HL-60/S4 treated with retinoic acid at 250 ng/mL for 4 days and 3 days (cell line): ENCODE measurements at regions not wholly inside any gene's neighbourhood (a gene's known extent, or its start where the extent isn't known, plus 50 kb on each side); places are given as distances from the start of the nearest gene placed in this dataset.

Source experiments
- in situ Hi-C: fragments of 300-500 bp; cut with MboI; formaldehyde crosslinking; loops from 2 replicates; pipeline ENCODE4 v1.7.0; 2022; ENCODE audit warnings: low sequenced_read_pairs

DNA sequence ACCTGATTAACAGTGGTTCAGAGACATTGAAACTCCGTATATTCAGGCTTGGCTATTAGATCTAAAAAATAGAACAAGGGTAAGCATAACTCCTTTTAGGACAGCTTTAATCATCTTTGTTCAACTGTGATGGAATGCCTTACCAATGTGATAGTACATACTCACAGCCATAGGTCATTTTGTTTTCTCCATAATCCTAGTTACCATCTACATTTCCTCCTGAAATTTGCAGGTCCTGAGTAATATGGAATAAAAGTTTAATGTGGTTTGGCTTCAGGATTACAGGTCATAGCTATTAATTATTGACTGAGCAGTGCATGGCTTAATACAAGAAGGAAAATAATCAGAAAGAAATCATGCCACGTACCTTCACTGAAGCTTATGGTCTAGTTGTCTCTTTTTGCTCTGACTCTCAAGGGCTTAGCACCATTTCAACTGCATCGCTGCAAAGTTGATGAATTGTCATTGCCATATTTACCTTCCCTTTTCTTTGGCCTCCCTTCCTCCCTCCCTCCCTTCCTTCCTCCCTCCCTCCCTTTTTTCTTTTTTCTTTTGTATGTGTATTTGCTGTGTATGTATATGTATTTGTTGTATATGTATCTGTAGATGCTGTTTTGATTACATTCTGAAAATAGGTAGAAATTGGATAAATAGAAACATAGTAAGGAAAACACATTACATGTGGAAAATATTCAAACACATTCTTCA, 250.9 kb upstream of the ZNF608 start:
- in situ Hi-C loops = no loop called here

DNA sequence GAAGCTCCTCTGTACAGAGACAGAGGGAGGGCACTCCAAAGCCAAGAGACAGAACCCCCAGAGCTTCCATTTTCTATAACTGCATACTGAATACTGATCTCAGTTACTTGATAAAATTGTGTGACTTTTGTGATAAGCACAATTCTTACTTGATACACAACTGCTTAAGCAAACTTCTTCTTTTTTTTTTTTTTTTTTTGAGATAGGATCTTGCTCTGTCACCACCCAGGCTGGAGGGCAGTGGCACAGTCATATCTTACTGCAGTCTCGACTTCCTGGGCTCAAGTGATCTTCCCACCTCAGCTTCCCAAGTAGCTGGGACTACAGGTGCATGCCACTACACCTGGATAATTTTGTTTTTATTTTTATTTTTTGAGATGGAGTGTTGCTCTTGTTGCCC, 252.1 kb upstream of the ZNF608 start:
- in situ Hi-C loops = no loop called here

DNA sequence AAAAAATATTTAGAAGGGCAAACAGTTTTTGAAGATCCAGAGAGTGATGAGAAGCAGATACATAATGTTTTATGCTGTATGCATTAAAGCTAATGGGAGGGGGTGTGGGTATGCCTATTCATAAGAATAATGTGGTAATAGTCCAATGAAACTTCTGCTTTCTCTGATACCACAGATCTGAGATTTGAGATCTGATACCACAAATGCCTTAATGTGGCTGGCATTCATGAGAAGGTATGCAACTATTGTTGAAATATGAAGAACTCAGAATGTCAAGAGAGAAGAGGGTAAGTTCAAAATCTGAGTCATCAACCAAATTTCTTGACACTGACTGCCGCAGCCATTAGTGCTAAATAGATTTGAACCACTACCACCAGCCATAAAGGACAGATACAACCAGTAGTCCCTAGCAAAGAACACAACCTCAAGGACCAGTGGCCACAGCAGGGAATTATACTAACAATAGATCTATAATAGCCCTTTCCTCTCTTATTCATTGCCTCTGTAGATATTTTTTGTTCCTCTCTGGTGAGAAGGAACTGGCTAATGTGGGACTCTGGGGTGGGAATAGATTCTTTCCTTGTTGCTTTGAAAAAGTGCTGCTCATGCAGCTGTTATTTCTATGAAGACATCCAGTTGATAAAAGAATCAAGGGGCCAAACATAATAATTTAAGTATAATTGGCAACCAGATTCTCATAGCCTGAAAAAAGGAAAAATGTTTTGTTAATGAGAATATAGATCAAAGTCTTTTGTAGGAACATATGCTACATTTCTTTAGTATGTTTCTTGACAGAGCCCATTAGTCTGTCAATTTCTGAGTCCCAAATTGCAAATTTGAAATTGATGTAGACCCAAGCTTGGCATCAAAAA, 256.5 kb upstream of the ZNF608 start:
- in situ Hi-C loops = no loop called here

DNA sequence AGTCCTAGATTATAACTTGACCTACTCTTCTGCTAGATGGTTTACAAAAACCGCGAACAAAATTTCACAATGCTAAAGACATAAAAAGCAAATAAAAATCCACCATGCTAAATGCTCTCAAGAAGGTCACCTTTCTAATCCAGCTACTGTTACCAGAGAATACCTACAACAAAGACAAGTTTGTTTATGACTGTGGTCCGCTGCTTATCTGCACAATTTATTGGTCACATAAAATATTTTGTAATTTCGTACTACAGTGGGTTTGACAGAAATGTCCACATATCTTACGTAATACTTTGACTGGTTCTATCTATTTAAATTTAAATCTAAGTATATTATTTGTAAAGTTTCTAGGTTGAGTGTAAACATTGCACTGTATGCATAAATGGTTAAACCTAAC, 257.6 kb upstream of the ZNF608 start:
- in situ Hi-C loops = no loop called here

DNA sequence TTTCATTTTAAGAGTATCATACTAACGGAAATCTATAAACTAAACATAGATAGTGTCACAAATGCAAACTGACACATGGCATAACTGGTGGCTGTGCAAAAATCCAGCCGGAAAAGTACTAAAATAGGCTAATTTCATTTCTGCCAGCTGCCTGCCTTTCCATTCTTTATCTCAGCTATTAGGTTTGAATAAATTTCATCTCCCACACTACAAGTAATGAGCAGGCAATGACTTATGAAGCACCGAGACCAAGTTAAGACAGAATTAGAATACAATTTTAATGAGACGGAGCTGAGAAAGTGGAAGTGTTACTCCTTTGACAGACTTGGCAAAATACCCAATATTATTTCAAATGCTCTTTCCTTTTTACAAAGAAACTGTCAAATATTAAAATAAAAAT, 258.8 kb upstream of the ZNF608 start:
- in situ Hi-C loops = no loop called here

DNA sequence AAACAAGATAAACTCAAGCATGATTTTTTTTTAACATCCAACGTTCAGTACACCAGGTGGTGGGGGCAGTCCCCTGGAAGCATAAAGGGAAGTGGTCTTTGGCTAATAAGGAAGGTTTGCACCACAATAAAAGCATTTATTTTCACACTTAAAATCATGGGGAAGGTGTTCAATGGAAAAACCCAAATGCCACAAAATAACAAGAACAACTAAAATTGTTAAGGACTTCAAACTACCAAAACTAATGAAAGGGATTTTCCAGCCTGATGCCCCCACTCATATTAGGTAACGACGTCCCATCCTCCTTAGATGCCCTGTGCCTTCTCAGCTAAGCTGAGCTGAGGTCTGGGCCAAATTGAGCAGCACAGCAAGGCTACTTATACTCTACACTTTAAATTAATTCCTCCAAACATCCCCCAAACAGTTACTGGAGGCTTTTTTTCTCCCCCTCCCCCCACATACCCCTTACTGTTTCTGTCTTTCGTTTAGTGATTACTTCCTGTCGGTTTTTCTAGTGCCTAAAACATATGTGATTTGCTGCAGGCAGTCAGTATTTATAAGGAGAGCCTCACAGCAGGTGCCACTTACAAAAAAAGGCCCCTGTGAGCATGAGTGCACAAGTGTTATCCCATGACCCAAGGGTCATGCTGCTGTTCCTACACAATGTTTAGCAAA, 259.7 kb upstream of the ZNF608 start:
- in situ Hi-C loops = no loop called here

DNA sequence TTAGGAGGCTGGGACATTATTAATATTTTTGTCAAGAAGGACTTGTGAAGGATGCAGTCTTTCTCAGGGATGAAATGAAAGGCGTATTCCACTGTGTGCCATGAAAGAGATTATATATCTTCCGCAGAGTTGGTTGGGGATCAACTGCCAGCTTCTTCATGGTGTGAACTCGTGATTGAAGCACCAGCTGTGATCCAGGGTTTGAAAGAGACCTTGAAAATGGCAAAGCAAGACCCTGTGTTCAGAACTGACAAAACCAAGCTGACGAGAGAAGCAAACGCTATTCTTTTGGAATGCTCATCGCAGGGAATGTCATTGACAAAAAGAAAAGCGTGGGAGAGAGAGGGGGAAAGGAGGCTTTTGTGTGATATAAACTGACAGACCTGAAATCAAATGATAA, 263.9 kb upstream of the ZNF608 start:
- in situ Hi-C loops = no loop called here

DNA sequence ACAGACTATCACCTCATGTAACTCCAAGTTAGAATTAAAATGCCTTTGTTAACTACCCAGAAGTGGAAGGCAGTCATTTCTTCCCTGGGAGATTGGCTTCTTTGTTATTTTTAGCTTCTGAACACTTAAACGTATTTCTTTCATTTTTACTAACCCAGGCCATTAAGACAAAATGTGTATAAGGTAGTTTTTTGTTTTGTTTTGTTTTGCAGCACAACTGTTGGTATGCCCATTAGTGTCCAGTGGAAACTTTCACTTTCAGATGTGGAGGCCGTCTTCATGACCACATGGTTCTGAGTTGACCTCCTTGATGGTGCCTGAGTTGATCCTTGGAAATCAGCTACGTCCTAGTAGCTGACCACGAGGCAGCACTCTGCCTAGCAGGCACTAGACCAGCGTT, 264.6 kb upstream of the ZNF608 start:
- in situ Hi-C loops = no loop called here

DNA sequence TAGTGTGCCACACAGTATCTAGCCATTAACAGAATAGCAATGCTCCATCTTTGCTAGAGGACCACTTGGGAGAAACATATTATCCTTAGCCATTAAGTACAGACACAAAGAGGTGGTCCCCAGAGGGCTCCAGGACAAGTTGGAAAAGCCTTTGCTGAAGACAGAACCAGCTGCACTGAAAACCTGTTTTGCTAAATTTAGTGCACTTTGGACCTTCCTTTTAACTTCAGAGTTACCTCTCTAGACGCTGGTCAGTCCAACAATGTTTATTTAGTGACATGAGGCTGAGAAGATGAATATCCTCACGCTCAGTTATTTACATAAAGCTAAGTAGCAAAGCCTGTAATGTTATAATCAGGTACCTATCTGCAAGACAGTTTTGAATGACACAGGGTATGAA, 265.0 kb upstream of the ZNF608 start:
- in situ Hi-C loops = no loop called here

DNA sequence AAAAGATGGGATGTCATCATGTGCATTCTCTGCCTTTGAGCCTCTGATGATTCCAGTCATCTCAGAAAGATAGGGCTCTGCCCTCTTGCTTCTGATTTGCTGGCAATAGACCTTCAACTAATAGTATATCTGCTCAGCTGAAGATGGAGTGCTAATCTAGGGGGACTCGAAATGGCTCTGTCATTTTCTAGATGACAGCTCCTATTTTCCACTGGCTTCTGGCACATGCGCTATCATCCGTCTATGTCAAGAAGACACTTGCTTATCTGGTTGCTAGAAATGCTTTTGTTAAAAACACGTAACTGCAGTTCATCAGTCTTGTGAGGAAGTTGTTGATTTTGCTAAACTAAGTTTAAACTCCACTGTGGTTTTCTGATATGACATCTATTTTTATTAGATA, 265.5 kb upstream of the ZNF608 start:
- in situ Hi-C loops = no loop called here

DNA sequence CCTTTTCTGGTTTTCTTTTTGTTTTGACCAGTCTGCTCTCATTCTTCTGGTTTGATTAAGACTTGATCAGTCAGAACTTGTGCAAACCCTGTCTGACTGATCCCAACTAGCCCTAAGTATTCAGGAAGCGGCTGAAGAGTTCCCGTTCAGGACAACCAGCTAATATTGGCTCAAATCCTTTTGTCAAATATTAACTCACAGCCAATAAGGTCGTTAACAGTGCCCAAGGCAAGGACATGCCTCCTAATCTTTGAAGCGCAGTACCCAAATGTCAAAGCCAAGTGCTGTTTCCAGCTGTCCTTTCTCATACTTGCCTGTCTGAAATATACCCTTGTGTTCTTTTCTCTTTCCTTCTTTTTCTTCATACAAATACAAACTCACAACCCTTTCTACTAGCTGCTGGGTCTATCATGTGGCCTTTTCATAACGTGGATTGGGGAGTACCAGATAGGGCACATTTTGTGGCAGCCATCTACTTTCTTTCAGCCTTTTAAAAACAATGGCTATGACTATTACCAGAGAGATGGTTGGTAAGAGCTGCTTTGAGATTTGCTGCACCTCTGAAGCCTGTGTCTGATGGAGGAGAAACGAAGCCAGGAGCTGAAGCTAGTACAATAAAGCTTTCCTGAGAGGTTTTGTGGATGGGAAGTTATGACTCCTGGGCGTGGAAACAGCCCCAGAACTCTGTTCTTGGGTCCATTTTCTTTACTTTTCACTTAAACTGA, 266.4 kb upstream of the ZNF608 start:
- in situ Hi-C loops = no loop called here

DNA sequence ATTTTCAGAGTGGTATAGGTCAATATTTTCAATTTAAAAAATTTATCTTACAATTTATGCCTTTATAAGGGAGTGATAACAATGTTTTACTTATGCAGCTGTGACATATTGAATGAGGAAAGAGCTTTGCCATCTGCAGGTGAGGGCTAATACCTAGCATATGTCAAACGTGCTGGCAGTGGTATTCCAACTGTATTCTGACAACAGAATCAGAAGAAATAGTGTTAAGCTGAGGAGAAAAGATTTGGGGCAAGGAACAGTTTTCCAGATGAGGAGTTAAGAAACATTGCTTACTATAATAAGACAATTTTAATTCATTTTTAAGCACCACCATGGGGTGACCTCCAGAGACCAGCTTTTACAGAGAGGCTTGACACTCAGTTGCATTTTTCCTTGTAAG, 267.8 kb upstream of the ZNF608 start:
- in situ Hi-C loops = no loop called here

DNA sequence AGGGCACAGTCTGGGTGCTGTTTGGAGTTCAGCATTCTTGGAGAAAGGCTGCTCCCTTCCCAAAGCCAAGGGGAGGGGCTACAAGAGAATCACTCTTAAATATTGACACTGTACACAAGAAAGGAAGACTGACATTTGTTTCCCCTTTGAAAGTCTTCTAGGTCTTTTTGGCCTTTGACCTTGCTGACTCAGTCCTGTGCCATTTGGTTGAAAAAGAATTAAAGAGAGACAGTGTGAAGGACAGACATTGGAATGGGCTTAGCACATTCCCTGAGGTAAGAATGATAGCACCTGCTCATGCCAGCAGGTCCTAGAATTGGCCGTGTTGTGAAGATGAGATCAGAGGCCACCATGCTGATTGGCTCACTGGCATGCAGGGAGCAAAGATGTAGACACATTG, 271.4 kb upstream of the ZNF608 start:
- in situ Hi-C loops = no loop called here

DNA sequence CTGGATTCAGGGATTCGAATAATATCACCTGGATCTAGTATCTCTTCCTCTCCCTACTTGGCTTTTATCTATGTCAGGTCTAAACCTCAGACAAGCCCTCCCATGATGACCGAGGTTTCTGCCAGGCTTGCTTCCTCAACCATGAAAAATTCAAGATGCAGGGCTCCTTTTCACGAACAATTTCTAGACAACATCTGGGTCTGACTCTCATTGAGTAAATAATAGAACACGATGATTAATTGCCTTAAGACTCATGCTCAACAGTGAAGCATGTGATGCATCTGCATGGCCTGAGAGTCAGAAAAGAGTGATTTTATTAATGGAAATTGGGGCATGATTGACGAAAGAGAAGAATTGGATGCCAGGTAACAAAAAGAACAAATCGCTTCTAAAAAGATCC, 277.2 kb upstream of the ZNF608 start:
- in situ Hi-C loops = no loop called here

DNA sequence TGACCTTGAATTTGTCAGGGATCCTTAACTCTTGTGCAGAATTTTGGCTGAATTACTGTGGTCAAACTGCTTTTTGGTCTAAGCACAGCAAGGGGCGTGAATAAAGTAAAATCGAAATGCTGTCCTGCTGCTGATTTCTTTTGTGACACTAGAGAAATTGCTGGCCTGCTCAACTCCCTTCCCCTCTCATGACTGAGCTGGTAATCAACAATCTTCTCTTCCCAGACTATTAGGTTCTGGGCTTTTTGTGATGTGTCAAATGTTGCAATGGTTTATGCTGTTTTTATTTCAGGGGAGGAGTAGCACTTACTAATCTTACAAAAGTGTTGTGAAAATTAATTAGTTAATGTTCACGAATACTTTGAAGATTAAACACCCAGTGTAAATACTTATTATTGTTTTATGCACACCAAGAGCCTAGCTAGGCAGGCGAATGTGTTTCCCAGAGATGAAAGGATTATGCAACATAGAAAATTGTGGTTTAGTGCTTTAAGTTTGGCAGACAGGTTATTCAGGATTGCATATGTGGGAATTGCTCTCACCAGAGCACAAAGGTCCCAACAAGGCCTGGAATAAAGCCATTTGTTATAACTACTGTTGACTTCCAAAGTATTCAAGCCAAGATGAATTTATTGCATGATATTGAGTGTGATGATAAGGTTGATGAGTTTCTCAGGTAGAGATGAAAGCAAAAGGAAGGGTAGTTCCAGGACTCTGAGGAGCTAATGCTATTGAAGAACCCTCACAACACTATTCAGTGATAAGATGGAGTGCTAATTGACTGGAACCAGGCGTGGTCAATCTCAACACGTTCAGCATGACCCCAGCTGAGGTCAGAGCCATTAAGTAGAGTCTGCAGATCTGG, 280.7 kb upstream of the ZNF608 start:
- in situ Hi-C loops = no loop called here

DNA sequence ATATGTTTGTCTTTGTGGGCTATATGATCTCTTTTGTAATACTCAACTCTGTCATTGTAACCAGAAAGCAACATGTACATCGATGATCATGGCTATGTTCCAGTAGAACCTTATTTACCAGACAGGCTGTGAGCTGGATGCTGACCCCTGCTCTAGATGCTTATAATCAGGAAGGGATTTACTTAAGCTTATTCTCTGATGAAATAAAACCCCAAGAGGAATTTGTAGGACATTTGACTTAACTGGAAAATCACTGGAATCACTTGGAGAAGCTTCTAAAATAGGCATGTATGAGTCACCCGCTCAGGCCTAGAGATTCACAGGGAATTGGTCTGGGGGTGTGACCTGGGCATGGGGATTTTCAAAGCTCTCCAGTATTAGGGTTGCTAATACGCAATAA, 285.8 kb upstream of the ZNF608 start:
- in situ Hi-C loops = no loop called here

DNA sequence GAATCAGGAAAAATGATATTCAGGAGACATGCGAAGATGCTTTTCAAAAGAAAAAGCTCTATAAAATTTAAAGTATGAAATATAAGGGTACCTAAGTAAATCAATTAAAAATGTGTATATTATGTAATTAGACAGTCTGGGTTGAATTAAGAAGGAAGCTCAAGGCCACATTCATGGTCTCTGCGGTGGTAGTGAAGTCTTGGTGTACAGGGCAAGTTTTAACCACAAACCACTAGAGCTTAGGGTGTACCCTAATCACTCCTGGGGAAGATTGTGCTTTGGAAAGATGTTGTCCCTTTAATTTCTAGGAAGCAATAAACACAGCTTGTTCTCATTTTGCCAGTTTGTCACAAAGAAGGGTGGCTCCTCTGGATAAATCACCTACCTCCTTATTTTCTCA, 287.2 kb upstream of the ZNF608 start:
- in situ Hi-C loops = no loop called here

DNA sequence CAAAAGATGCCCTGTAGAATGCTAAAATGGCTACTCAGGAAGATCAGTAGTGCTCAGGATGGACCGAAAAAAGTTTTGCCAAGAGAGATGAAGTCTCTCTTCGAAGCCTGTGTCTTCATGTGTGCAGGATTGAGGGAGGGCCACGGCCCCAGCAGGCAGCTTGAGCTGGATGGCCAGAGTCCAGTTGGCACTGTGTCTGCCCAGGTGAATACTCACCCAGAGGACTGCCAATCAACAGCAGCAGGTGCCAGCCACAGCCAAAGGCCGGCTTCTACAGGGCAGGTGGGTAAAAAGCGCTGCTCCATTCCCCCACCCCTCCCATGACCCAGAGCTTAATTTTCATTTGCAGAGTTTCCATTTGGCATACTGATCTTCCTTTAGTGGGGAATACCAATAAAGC, 287.9 kb upstream of the ZNF608 start:
- in situ Hi-C loops = no loop called here

DNA sequence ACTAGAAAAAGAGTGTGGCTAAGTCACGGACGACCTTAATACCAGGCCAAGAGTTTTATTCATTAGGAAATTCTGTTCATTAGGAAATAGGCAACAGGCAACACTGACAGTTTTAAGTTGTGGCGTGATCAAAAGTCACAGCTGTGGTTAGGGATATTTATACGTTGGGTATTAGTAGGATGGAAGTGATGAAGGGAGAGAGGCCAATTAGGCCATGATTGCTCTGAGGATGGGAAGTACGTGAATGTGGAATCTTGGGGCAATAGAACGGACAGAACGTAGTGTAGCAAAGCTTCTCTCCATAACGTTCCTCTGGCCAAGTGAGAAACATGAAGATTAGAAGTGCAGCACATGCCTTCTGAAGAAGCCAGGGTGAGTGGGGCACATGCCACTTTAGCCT, 290.1 kb upstream of the ZNF608 start:
- in situ Hi-C loops = no loop called here

DNA sequence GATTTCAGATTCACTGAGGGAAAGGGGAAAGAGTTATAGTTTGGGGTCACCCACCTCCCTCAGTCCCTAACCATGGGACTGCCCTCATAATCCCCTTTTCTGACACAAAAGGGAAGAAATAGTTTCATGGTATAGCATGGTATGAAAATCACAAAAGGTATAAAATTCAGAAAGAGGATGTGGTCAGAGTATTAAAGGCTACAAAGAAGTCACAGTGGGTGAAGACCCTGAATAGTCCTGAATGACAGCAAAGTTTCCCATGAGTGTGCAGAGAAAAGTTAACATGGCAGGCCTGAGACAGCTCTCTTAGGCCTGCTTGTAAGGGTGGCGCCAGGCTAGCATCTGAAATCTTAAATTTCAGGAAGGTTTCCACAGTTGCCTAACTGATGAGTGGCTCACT, 290.6 kb upstream of the ZNF608 start:
- in situ Hi-C loops = no loop called here
